Pancreas (tissue), 10 donors: ENCODE measurements at regions not wholly inside any gene's neighbourhood (a gene's known extent, or its start where the extent isn't known, plus 50 kb on each side); places are given as distances from the start of the nearest gene placed in this dataset.

Source experiments
- ATAC-seq, 4 donors: fragments of 200-7000 bp; cut with Tn5 transposase; one replicate each; pipeline versions ENCODE4 v1.8.0 to v1.9.1; 2020; ENCODE audit warnings: mild to moderate bottlenecking in 4 of 4, moderate library complexity in 4 of 4
- DNase-seq, 6 donors: peaks; one replicate each; pipeline ENCODE4 v3.0.0-alpha.2; 2020
- FAIRE-seq: peaks from 2 replicates; lab custom pipeline; 2012; peaks lifted over from hg19 to GRCh38; lab: Jason Lieb, UNC
- H3K27ac ChIP-seq, 4 donors: fragments of 200-600 bp; sonication (generic); 1 replicate in 3 of 4; 2 replicates in 1 of 4; pipeline versions ENCODE4 v1.5.0 to v1.8.0; 2020
- H3K27me3 ChIP-seq, 4 donors: fragments of 200-600 bp; one replicate each; pipeline ENCODE4 v1.8.0; 2021
- H3K36me3 ChIP-seq, 3 donors: fragments of 200-600 bp; sonication (generic) in 1 of 3; one replicate each; pipeline versions ENCODE4 v1.5.0 to v1.8.0; 2020 to 2021
- H3K4me1 ChIP-seq, 3 donors: fragments of 200-600 bp; one replicate each; pipeline ENCODE4 v1.8.0; 2021
- H3K4me3 ChIP-seq, 4 donors: fragments of 200-600 bp; sonication (generic) in 2 of 4; one replicate each; pipeline versions ENCODE4 v1.5.0 to v1.8.0; 2020 to 2021
- H3K9me3 ChIP-seq, 4 donors: fragments of 200-600 bp; one replicate each; pipeline ENCODE4 v1.8.0; 2021
- CTCF ChIP-seq, 4 donors: fragments of 200-600 bp; sonication (generic) in 3 of 4; IDR thresholded peaks; one replicate each; pipeline versions ENCODE4 v1.5.0 to v1.8.0; 2021; ENCODE audit warnings: antibody characterized with exemption in 4 of 4
- WGBS, 2 donors: extraction: QIAGEN DNeasy Blood & Tissue Kit; methylation state at CpG; one replicate each; pipeline ENCODE4 v1.1.7; 2013; 5-methylcytosine and 5-hydroxymethylcytosine counted together
- intact Hi-C, 3 donors: fragments of 100-400 bp; cut with DNase I; formaldehyde crosslinking; loops; one replicate each; pipeline versions ENCODE4 v1.11.1 to v1.14.2; 2022
- donor health status: healthy with polysubstance abuse.
- donor health status: DM: no; HTN: no; CAD: no; lungs with moderate emphysema.
- donor health status: DM: no; HTN: no; CAD: no.
- donor health status: control.
- donor health status: control.
- donor health status: Bipolar disorder and iron deficiency.
- donor health status: DM: yes; HTN: yes; CAD: no.
- donor health status: DM: no; HTN: no; CAD: no.
- donor health status: DM: no; HTN: no; CAD: no.
- donor health status: DM: yes; HTN: yes; CAD: no.

DNA sequence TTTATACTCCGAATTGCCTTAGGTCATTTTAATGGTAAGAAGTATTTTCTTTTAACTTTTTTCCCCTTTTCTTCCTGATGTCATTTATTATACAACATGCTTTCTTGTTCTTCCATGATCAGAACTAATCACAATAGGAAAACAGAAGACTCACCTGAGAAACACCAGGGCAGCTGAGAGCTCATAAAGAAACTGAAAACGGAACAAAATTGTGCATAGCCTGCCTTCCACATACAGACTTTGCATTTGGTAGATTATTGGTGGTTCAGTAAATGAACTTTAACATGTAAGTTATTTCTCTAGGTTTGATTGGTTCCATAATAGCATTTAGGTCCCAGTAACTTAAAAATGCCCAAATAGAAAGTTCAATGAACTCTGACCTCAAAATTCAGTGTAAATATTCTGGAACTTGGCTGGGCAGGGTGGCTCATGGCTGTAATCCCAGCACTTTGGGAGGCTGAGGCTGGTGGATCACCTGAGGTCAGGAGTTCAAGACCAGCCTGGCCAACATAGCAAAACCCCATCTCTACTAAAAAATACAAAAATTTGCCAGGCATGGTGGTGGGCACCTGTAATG is 161.1 kb upstream of the DTNBP1 start:
- Histone ChIP-seq H3K36me3 (no peaks in the 10 kb centered on the region), H3K27ac (no peak overlapping the region), H3K4me1 (no peaks in the 10 kb centered on the region), H3K27me3 (no peaks in the 10 kb centered on the region), H3K9me3 (no peaks in the 10 kb centered on the region), H3K4me3 (no peak overlapping the region)
- DNase-seq (no peak), ATAC-seq (no peak), FAIRE-seq (no peak)
- no peak for TF ChIP-seq CTCF (IDR thresholded peaks at IDR 0.05)
- intact Hi-C loops = no loop called here
- 73 to 86% methylated on average over 2 of the region's 2 CpGs for WGBS, 2 donors

GRCh38 chr6:15822835-15823234 is 160.0 kb upstream of the DTNBP1 start:
- ATAC-seq (no peak), DNase-seq (no peak), FAIRE-seq (no peak)
- intact Hi-C loops = no loop called here
- TF ChIP-seq CTCF (IDR thresholded peaks at IDR 0.05) = no peak
- H3K4me1 ChIP-seq = no peaks in the 10 kb centered on the region
- H3K36me3 ChIP-seq = no peaks in the 10 kb centered on the region
- 16 to 23% methylated on average over 1 of the region's 1 CpG for WGBS, 2 donors
- no peaks in the 10 kb centered on the region for H3K9me3 ChIP-seq
- H3K27ac ChIP-seq = no peak overlapping the region
- no peaks in the 10 kb centered on the region for H3K27me3 ChIP-seq
- no peak overlapping the region for H3K4me3 ChIP-seq

DNA sequence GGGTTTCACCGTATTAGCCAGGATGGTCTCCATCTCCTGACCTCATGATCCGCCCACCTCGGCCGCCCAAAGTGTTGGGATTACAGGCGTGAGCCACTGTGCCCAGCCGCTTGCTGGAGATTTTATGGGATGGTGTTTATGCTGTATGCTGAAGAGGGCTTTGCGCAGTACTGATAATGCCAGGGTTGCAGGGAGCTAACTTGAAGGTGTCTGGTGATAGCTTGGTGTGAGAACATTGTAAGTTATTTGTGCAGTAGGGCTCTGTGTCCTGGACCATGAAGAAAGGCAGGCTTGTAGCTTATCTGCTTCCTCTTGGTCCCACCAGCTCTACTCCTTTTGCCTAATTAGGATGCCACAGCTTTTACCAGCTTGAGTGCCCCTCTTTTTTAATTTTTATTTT is 157.0 kb upstream of the DTNBP1 start:
- H3K4me3 ChIP-seq = no peak overlapping the region
- intact Hi-C loops = no loop called here
- H3K27ac ChIP-seq = no peak overlapping the region
- no peaks in the 10 kb centered on the region for H3K27me3 ChIP-seq
- ATAC-seq = no peak
- TF ChIP-seq CTCF (IDR thresholded peaks at IDR 0.05) = no peak
- no peaks in the 10 kb centered on the region for H3K36me3 ChIP-seq
- 91 to 98% methylated on average over 7 of the region's 7 CpGs for WGBS, 2 donors
- no peaks in the 10 kb centered on the region for H3K4me1 ChIP-seq
- no peak for FAIRE-seq
- no peak for DNase-seq
- H3K9me3 ChIP-seq = no peaks in the 10 kb centered on the region

GRCh38 chr6:15819226-15819625 is 156.4 kb upstream of the DTNBP1 start:
- no peaks in the 10 kb centered on the region for H3K4me1 ChIP-seq
- no peak overlapping the region for H3K27ac ChIP-seq
- no peak overlapping the region for H3K4me3 ChIP-seq
- intact Hi-C loops = no loop called here
- FAIRE-seq (no peak), ATAC-seq (no peak), DNase-seq (no peak)
- H3K27me3 ChIP-seq = no peaks in the 10 kb centered on the region
- H3K36me3 ChIP-seq = no peaks in the 10 kb centered on the region
- H3K9me3 ChIP-seq = no peaks in the 10 kb centered on the region
- 87 to 94% methylated on average over 5 of the region's 5 CpGs for WGBS, 2 donors
- no peak for TF ChIP-seq CTCF (IDR thresholded peaks at IDR 0.05)

DNA sequence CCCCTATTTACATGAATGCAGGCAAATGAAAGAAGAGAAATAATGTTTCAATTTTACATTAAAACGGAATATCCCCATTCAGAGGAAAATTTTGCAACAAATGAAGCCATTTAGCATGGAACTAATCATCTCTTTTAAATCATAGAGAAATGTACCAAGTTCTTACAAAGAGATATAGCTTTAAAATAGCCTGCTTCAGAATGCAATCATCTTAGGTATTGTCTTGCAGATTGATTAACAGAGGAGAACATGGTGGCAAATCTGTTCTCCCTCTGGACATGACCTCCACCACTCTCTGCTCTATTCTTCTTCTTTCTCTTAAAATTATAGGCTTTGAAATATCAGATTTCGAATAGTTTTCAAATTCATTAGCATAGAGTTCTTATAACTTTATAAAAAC is 155.7 kb upstream of the DTNBP1 start:
- Histone ChIP-seq H3K27ac (no peak overlapping the region), H3K36me3 (no peaks in the 10 kb centered on the region), H3K4me3 (no peak overlapping the region), H3K27me3 (no peaks in the 10 kb centered on the region), H3K4me1 (no peaks in the 10 kb centered on the region), H3K9me3 (no peaks in the 10 kb centered on the region)
- intact Hi-C loops = no loop called here
- 58 to 67% methylated on average over 2 of the region's 2 CpGs for WGBS, 2 donors
- DNase-seq (no peak), ATAC-seq (no peak), FAIRE-seq (no peak)
- no peak for TF ChIP-seq CTCF (IDR thresholded peaks at IDR 0.05)
